ENCODE measurements at regions not wholly inside any gene's neighbourhood (a gene's known extent, or its start where the extent isn't known, plus 50 kb on each side); places are given as distances from the start of the nearest gene placed in this dataset.

DNA sequence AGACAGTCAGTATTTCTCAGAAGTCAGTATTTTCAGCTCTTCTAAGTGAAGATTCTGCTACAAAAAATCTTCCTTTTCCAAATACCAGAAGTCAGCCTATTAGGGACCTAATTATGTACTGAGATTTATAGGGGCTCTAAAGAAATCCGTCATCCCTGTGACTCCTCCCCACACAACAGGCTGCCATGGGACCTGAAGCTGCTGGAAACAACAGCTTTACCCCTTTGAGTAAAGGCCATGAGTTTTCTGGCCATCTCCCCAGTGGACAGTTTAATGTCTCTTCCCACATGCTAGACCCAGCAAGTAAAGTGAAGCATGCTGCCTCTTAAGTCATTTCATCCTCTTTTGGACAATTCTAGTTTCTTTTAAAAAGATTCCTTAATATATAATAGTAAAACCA, 255.7 kb upstream of the ACVR2A start:
- intact Hi-C loops (cut with micrococcal nuclease), result no loop called here
- Mint-ChIP-seq H3K27me3 (peaks cover 3% of the 10 kb centered on the region), H3K27ac (no peak overlapping the region), H3K4me1 (no peaks in the 10 kb centered on the region), H3K4me3 (no peak overlapping the region), H3K9me3 (ENCODE audit: insufficient read depth) (peaks cover 6% of the 10 kb centered on the region)
- H3K9me3 ChIP-seq (ENCODE audit: control extremely low read depth in 1 of 3, control insufficient read depth in 2 of 3, insufficient read depth in 1 of 3, low read length in 2 of 3), result peaks cover 0 to 9% (median 0%) of the 10 kb centered on the region in 3 donors
- no peaks in the 10 kb centered on the region for H3K79me2 ChIP-seq (ENCODE audit: control insufficient read depth, insufficient read depth, low read length)
- no peak overlapping the region for H3K4me2 ChIP-seq (replicated peaks; ENCODE audit: low read depth, low read length, poor library complexity, severe bottlenecking)
- H3K27me3 ChIP-seq (replicated peaks in 1 of 4; ENCODE audit: control extremely low read depth in 1 of 4, control insufficient read depth in 3 of 4, insufficient read depth in 4 of 4, low read length in 3 of 4), result no peaks in the 10 kb centered on the region
- no peak for DNase-seq
- ChIA-PET POLR2A (no interaction called here), CTCF (no interaction called here)
- H4K20me1 ChIP-seq (ENCODE audit: control insufficient read depth, insufficient read depth, low read length, poor library complexity, severe bottlenecking), result no peaks in the 10 kb centered on the region
- no peak overlapping the region for H3K4me3 ChIP-seq (ENCODE audit: control extremely low read depth in 1 of 5, extremely low read depth in 1 of 5, insufficient read depth in 1 of 5, low read depth in 2 of 5, low read length in 4 of 5)
- no peak overlapping the region for H2AFZ ChIP-seq (ENCODE audit: insufficient read depth, low read depth, low read length, poor library complexity, severe bottlenecking)
- TF ChIP-seq EZH2 (IDR thresholded peaks at IDR 0.05; ENCODE audit: borderline replicate concordance, insufficient read depth, low read depth, low read length, poor library complexity, severe bottlenecking), result no peak
- TF ChIP-seq, protein P1, sequence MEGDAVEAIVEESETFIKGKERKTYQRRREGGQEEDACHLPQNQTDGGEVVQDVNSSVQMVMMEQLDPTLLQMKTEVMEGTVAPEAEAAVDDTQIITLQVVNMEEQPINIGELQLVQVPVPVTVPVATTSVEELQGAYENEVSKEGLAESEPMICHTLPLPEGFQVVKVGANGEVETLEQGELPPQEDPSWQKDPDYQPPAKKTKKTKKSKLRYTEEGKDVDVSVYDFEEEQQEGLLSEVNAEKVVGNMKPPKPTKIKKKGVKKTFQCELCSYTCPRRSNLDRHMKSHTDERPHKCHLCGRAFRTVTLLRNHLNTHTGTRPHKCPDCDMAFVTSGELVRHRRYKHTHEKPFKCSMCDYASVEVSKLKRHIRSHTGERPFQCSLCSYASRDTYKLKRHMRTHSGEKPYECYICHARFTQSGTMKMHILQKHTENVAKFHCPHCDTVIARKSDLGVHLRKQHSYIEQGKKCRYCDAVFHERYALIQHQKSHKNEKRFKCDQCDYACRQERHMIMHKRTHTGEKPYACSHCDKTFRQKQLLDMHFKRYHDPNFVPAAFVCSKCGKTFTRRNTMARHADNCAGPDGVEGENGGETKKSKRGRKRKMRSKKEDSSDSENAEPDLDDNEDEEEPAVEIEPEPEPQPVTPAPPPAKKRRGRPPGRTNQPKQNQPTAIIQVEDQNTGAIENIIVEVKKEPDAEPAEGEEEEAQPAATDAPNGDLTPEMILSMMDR (IDR thresholded peaks at IDR 0.05), result no peak
- ATAC-seq (ENCODE audit: low read depth), result no peak
- H3K36me3 ChIP-seq (replicated peaks in 1 of 2; ENCODE audit: control extremely low read depth in 1 of 2, control insufficient read depth in 1 of 2, extremely low read depth in 1 of 2, insufficient read depth in 2 of 2, low read length in 1 of 2), result no peaks in the 10 kb centered on the region
- no peaks in the 10 kb centered on the region for H3K4me1 ChIP-seq (ENCODE audit: control insufficient read depth in 2 of 2, insufficient read depth in 2 of 2, low read length in 2 of 2)
- no peak overlapping the region for H3K27ac ChIP-seq (ENCODE audit: low read length in 2 of 2)
- H3K9ac ChIP-seq (ENCODE audit: low read length), result no peak overlapping the region
- WGBS (ENCODE audit: insufficient coverage), result 80% methylated on average over 1 of the region's 1 CpG

DNA sequence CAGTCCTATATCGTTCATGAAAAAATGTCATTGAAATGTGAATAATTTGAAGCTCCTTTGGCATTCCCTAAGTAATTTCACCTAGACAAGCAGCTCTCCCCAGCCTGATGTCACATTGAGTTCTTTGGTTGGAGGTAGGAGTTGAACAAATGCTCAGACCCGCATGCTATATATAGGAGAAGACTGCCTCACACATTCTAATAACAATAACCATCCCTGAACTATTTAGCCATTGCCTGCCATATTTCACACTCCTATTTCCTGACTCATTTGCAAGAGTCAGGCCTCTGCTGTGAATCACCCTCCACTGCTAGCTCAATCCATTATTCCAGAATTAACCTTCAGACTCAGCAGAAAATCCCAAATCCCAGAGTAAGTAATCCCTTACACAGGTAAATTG, 256.6 kb upstream of the ACVR2A start:
- H3K27ac ChIP-seq (ENCODE audit: low read length in 2 of 2), result no peak overlapping the region
- DNase-seq, result no peak
- H3K27me3 Mint-ChIP-seq, result peaks cover 3% of the 10 kb centered on the region
- CTCF ChIA-PET, result no interaction called here
- no peak overlapping the region for H3K27ac Mint-ChIP-seq
- WGBS (ENCODE audit: insufficient coverage), result no CpG with 5 or more reads among the region's 2 CpGs
- no peak for ATAC-seq (ENCODE audit: low read depth)
- H3K27me3 ChIP-seq (replicated peaks in 1 of 4; ENCODE audit: control extremely low read depth in 1 of 4, control insufficient read depth in 3 of 4, insufficient read depth in 4 of 4, low read length in 3 of 4), result no peaks in the 10 kb centered on the region
- intact Hi-C loops (cut with micrococcal nuclease), result no loop called here
- POLR2A ChIA-PET, result no interaction called here
- H3K9me3 ChIP-seq (ENCODE audit: control extremely low read depth in 1 of 3, control insufficient read depth in 2 of 3, insufficient read depth in 1 of 3, low read length in 2 of 3), result peaks cover 0 to 9% (median 0%) of the 10 kb centered on the region in 3 donors
- H3K9me3 Mint-ChIP-seq (ENCODE audit: insufficient read depth), result peaks cover 6% of the 10 kb centered on the region
- H3K4me2 ChIP-seq (replicated peaks; ENCODE audit: low read depth, low read length, poor library complexity, severe bottlenecking), result no peak overlapping the region
- no peak overlapping the region for H3K4me3 ChIP-seq (ENCODE audit: control extremely low read depth in 1 of 5, extremely low read depth in 1 of 5, insufficient read depth in 1 of 5, low read depth in 2 of 5, low read length in 4 of 5)
- no peaks in the 10 kb centered on the region for H3K4me1 ChIP-seq (ENCODE audit: control insufficient read depth in 2 of 2, insufficient read depth in 2 of 2, low read length in 2 of 2)
- TF ChIP-seq, protein P1 (IDR thresholded peaks at IDR 0.05), result no peak
- TF ChIP-seq EZH2 (IDR thresholded peaks at IDR 0.05; ENCODE audit: borderline replicate concordance, insufficient read depth, low read depth, low read length, poor library complexity, severe bottlenecking), result no peak
- no peaks in the 10 kb centered on the region for H4K20me1 ChIP-seq (ENCODE audit: control insufficient read depth, insufficient read depth, low read length, poor library complexity, severe bottlenecking)
- no peaks in the 10 kb centered on the region for H3K36me3 ChIP-seq (replicated peaks in 1 of 2; ENCODE audit: control extremely low read depth in 1 of 2, control insufficient read depth in 1 of 2, extremely low read depth in 1 of 2, insufficient read depth in 2 of 2, low read length in 1 of 2)
- no peak overlapping the region for H2AFZ ChIP-seq (ENCODE audit: insufficient read depth, low read depth, low read length, poor library complexity, severe bottlenecking)
- no peak overlapping the region for H3K9ac ChIP-seq (ENCODE audit: low read length)
- H3K4me3 Mint-ChIP-seq, result no peak overlapping the region
- H3K4me1 Mint-ChIP-seq, result no peaks in the 10 kb centered on the region
- no peaks in the 10 kb centered on the region for H3K79me2 ChIP-seq (ENCODE audit: control insufficient read depth, insufficient read depth, low read length)
